ENCODE measurements at regions not wholly inside any gene's neighbourhood (a gene's known extent, or its start where the extent isn't known, plus 50 kb on each side); places are given as distances from the start of the nearest gene placed in this dataset.

- peaks cover 0 to 3% of the 10 kb centered on the region in 2 donors for H3K4me1 ChIP-seq
- H3K27ac ChIP-seq: no peak overlapping the region
- TF ChIP-seq POLR2A (IDR thresholded peaks at IDR 0.05) (no peak), CTCF (IDR thresholded peaks at IDR 0.05) (no peak)
- H3K36me3 ChIP-seq: no peaks in the 10 kb centered on the region
- no peak overlapping the region for H3K4me3 ChIP-seq (replicated peaks in 1 of 3)
- no peaks in the 10 kb centered on the region for H3K9me3 ChIP-seq
- no peaks in the 10 kb centered on the region for H3K27me3 ChIP-seq
- intact Hi-C loops (cut with DNase I): no loop called here
- no peak for DNase-seq
Measured at GRCh38 chr3:112730210-112730609, 89.3 kb upstream of the CCDC80 start.

GRCh38 chr3:112721231-112721630 lies 80.3 kb upstream of the CCDC80 start:
- intact Hi-C loops (cut with DNase I): no loop called here
- H3K4me3 ChIP-seq (replicated peaks in 1 of 3): no peak overlapping the region
- no peak for DNase-seq
- no peaks in the 10 kb centered on the region for H3K27me3 ChIP-seq
- H3K27ac ChIP-seq: no peak overlapping the region
- TF ChIP-seq CTCF (IDR thresholded peaks at IDR 0.05) (no peak), POLR2A (IDR thresholded peaks at IDR 0.05) (no peak)
- H3K4me1 ChIP-seq: no peaks in the 10 kb centered on the region
- H3K36me3 ChIP-seq: no peaks in the 10 kb centered on the region
- H3K9me3 ChIP-seq: no peaks in the 10 kb centered on the region
- 81 to 83% methylated on average over 4 of the region's 4 CpGs for WGBS, 2 donors

- intact Hi-C loops (cut with DNase I): no loop called here
- H3K4me1 ChIP-seq: no peaks in the 10 kb centered on the region
- H3K27me3 ChIP-seq: no peaks in the 10 kb centered on the region
- no peaks in the 10 kb centered on the region for H3K9me3 ChIP-seq
- TF ChIP-seq CTCF (IDR thresholded peaks at IDR 0.05): no peak
- TF ChIP-seq POLR2A (IDR thresholded peaks at IDR 0.05): no peak
- DNase-seq: no peak
- no peak overlapping the region for H3K27ac ChIP-seq
- H3K4me3 ChIP-seq (replicated peaks in 1 of 3): no peak overlapping the region
- H3K36me3 ChIP-seq: no peaks in the 10 kb centered on the region
- 80 to 88% methylated on average over 1 of the region's 1 CpG for WGBS, 2 donors
Measured at GRCh38 chr3:112718967-112719366, 78.0 kb upstream of the CCDC80 start.

- no peaks in the 10 kb centered on the region for H3K4me1 ChIP-seq
- no peaks in the 10 kb centered on the region for H3K36me3 ChIP-seq
- WGBS, 2 donors: 33 to 85% methylated on average over 1 of the region's 1 CpG
- H3K9me3 ChIP-seq: no peaks in the 10 kb centered on the region
- H3K27me3 ChIP-seq: no peaks in the 10 kb centered on the region
- H3K27ac ChIP-seq: no peak overlapping the region
- no peak for DNase-seq
- intact Hi-C loops (cut with DNase I): no loop called here
- TF ChIP-seq POLR2A (IDR thresholded peaks at IDR 0.05) (no peak), CTCF (IDR thresholded peaks at IDR 0.05) (no peak)
- no peak overlapping the region for H3K4me3 ChIP-seq (replicated peaks in 1 of 3)
Measured at GRCh38 chr3:112718516-112718915, 77.6 kb upstream of the CCDC80 start.

- no peak overlapping the region for H3K27ac ChIP-seq
- intact Hi-C loops (cut with DNase I): loop anchor here (10.0 kb wide), 1 partner anchor 125 kb away; no protein-coding TSS in a partner anchor
- no peak for DNase-seq
- no peaks in the 10 kb centered on the region for H3K36me3 ChIP-seq
- no peak overlapping the region for H3K4me3 ChIP-seq (replicated peaks in 1 of 3)
- TF ChIP-seq CTCF (IDR thresholded peaks at IDR 0.05): no peak
- H3K9me3 ChIP-seq: no peaks in the 10 kb centered on the region
- no peaks in the 10 kb centered on the region for H3K4me1 ChIP-seq
- H3K27me3 ChIP-seq: no peaks in the 10 kb centered on the region
Measured at GRCh38 chr3:112709911-112710310, 69.0 kb upstream of the CCDC80 start.
